H1 (cell line): ENCODE measurements at regions not wholly inside any gene's neighbourhood (a gene's known extent, or its start where the extent isn't known, plus 50 kb on each side); places are given as distances from the start of the nearest gene placed in this dataset.

Source experiments
- CTCF ChIA-PET: fragments of 300-600 bp; sonication (Branson Sonifier 250); formaldehyde crosslinking; loops from one replicate; lab custom pipeline; 2021; ENCODE audit not compliant: partially characterized antibody; lab: Charles Lee
- POLR2A ChIA-PET: fragments of 300-600 bp; sonication (Branson Sonifier 250); formaldehyde crosslinking; loops from one replicate; lab custom pipeline; 2021; ENCODE audit warnings: inconsistent platforms; ENCODE audit not compliant: partially characterized antibody; lab: Charles Lee
- DNase-seq, 2 experiments: peaks; one replicate each; pipeline versions ENCODE4 v3.0.0 to v3.0.0-alpha.2; 2010 to 2022; ENCODE audit warnings: low spot score in 2 of 2, low read depth in 1 of 2, mixed read lengths in 1 of 2
- FAIRE-seq: peaks from 2 replicates; lab custom pipeline; 2011; peaks lifted over from hg19 to GRCh38; lab: Jason Lieb, UNC
- H2AFZ ChIP-seq: 2 replicates; pipeline ENCODE4 v1.8.1; 2012; ENCODE audit warnings: low read length, inconsistent platforms
- H2AK5ac ChIP-seq: 2 replicates; pipeline ENCODE4 v1.6.1; 2013; ENCODE audit warnings: low read depth, low read length
- H2BK120ac ChIP-seq: replicated peaks from 2 replicates; pipeline ENCODE3; 2013; ENCODE audit warnings: low read depth, low read length, inconsistent platforms
- H2BK12ac ChIP-seq: 2 replicates; pipeline ENCODE4 v1.6.1; 2013; ENCODE audit warnings: low read depth, low read length
- H2BK15ac ChIP-seq: 2 replicates; pipeline ENCODE4 v1.6.1; 2013; ENCODE audit warnings: low read length
- H2BK20ac ChIP-seq: 2 replicates; pipeline ENCODE4 v1.6.1; 2013; ENCODE audit warnings: low read length
- H2BK5ac ChIP-seq: 2 replicates; pipeline ENCODE4 v1.6.1; 2013; ENCODE audit warnings: low read depth, low read length
- H3K14ac ChIP-seq: 2 replicates; pipeline ENCODE4 v1.6.1; 2013; ENCODE audit warnings: inconsistent platforms; ENCODE audit not compliant: insufficient read length
- H3K18ac ChIP-seq: 2 replicates; pipeline ENCODE4 v1.6.1; 2013; ENCODE audit warnings: low read length; ENCODE audit errors: extremely low read depth
- H3K23ac ChIP-seq: 2 replicates; pipeline ENCODE4 v1.6.1; 2013; ENCODE audit warnings: inconsistent platforms; ENCODE audit not compliant: insufficient read length
- H3K23me2 ChIP-seq: 2 replicates; pipeline ENCODE4 v1.6.1; 2013; ENCODE audit warnings: low read depth, low read length
- H3K27ac ChIP-seq: 2 replicates; pipeline ENCODE4 v1.6.1; 2011; ENCODE audit warnings: low read depth, low read length, inconsistent platforms
- H3K27me3 ChIP-seq, 4 experiments: replicated peaks in 1 of 4; 1 replicate in 1 of 4; 2 replicates in 3 of 4; pipeline versions ENCODE4 v1.6.1 to v1.8.1; 2011 to 2013; ENCODE audit warnings: low read length in 3 of 4, mild to moderate bottlenecking in 3 of 4, inconsistent platforms in 2 of 4, mixed read lengths in 2 of 4, moderate library complexity in 1 of 4; ENCODE audit not compliant: control insufficient read depth in 3 of 4, insufficient read depth in 3 of 4; ENCODE audit errors: extremely low read depth in 1 of 4
- H3K36me3 ChIP-seq, 4 experiments: 2 replicates each; pipeline versions ENCODE4 v1.6.1 to v1.8.1; 2011 to 2013; ENCODE audit warnings: mild to moderate bottlenecking in 4 of 4, low read length in 3 of 4, moderate library complexity in 2 of 4, control low read depth in 1 of 4, inconsistent platforms in 1 of 4; ENCODE audit not compliant: insufficient read depth in 4 of 4, control insufficient read depth in 2 of 4
- H3K4ac ChIP-seq: replicated peaks from 2 replicates; pipeline ENCODE3; 2013; ENCODE audit warnings: low read length, low read depth, mixed read lengths, inconsistent platforms; ENCODE audit not compliant: insufficient read length
- H3K4me1 ChIP-seq, 4 experiments: replicated peaks in 1 of 4; 1 replicate in 1 of 4; 2 replicates in 3 of 4; pipeline versions ENCODE4 v1.6.1 to v1.8.1; 2011 to 2013; ENCODE audit warnings: low read length in 3 of 4, inconsistent platforms in 2 of 4, mixed read lengths in 1 of 4; ENCODE audit not compliant: insufficient read depth in 4 of 4, control insufficient read depth in 3 of 4
- H3K4me2 ChIP-seq, 2 experiments: 2 replicates each; pipeline versions ENCODE4 v1.6.1 to v1.8.1; 2011 to 2013; ENCODE audit warnings: low read depth in 2 of 2, low read length in 2 of 2, control low read depth in 1 of 2, inconsistent platforms in 1 of 2, mild to moderate bottlenecking in 1 of 2; ENCODE audit not compliant: insufficient read depth in 1 of 2
- H3K4me3 ChIP-seq, 4 experiments: fragments of 200-600, 300-600 bp in 1 of 4; sonication (generic), shearing (Covaris generic), sonication (Bioruptor Twin) in 1 of 4; 2 replicates each; pipeline versions ENCODE4 v1.5.1 to v1.8.1; 2011 to 2016; ENCODE audit warnings: low read length in 4 of 4, low read depth in 3 of 4, control low read depth in 2 of 4, inconsistent platforms in 2 of 4, mild to moderate bottlenecking in 2 of 4, mixed read lengths in 1 of 4, moderate library complexity in 1 of 4; ENCODE audit not compliant: insufficient read depth in 2 of 4; ENCODE audit errors: extremely low read depth in 1 of 4
- H3K56ac ChIP-seq: replicated peaks from 2 replicates; pipeline ENCODE3; 2013; ENCODE audit warnings: low read depth, mild to moderate bottlenecking, mixed read lengths, low read length, inconsistent platforms; ENCODE audit not compliant: insufficient read length
- H3K79me1 ChIP-seq: 2 replicates; pipeline ENCODE4 v1.6.1; 2013; ENCODE audit warnings: low read depth, low read length, control low read depth
- H3K79me2 ChIP-seq, 2 experiments: 2 replicates each; pipeline versions ENCODE4 v1.6.1 to v1.8.1; 2012 to 2013; ENCODE audit warnings: low read length in 2 of 2, mild to moderate bottlenecking in 2 of 2, inconsistent platforms in 1 of 2; ENCODE audit not compliant: insufficient read depth in 2 of 2, control insufficient read depth in 1 of 2
- H3K9ac ChIP-seq, 4 experiments: replicated peaks in 1 of 4; 1 replicate in 1 of 4; 2 replicates in 3 of 4; pipeline versions ENCODE4 v1.6.1 to v1.8.1; 2011 to 2013; ENCODE audit warnings: low read depth in 3 of 4, low read length in 3 of 4, control low read depth in 2 of 4, mild to moderate bottlenecking in 2 of 4, moderate library complexity in 2 of 4, inconsistent platforms in 1 of 4; ENCODE audit errors: extremely low read depth in 1 of 4
- H3K9me3 ChIP-seq, 2 experiments: 2 replicates each; pipeline versions ENCODE4 v1.6.1 to v1.8.1; 2012 to 2013; ENCODE audit warnings: mild to moderate bottlenecking in 2 of 2, moderate library complexity in 2 of 2, control low read depth in 1 of 2, inconsistent platforms in 1 of 2, low read depth in 1 of 2, low read length in 1 of 2, mixed read lengths in 1 of 2; ENCODE audit not compliant: insufficient read depth in 2 of 2
- H4K20me1 ChIP-seq, 2 experiments: replicated peaks in 1 of 2; 2 replicates each; pipeline versions ENCODE3 to v1.8.1; 2011 to 2013; ENCODE audit warnings: inconsistent platforms in 2 of 2, low read length in 2 of 2, mild to moderate bottlenecking in 1 of 2; ENCODE audit not compliant: insufficient read depth in 2 of 2, control insufficient read depth in 1 of 2
- H4K5ac ChIP-seq: 2 replicates; pipeline ENCODE4 v1.6.1; 2013; ENCODE audit warnings: low read length, low read depth, mixed read lengths, inconsistent platforms; ENCODE audit not compliant: insufficient read length
- H4K8ac ChIP-seq: 2 replicates; pipeline ENCODE4 v1.8.0; 2013; ENCODE audit warnings: mild to moderate bottlenecking, moderate library complexity, low read length, inconsistent platforms; ENCODE audit not compliant: insufficient read depth; ENCODE audit errors: extremely low read depth
- H4K91ac ChIP-seq: replicated peaks from 2 replicates; pipeline ENCODE3; 2013; ENCODE audit warnings: low read length, mixed read lengths, inconsistent platforms; ENCODE audit not compliant: insufficient read length
- ATF3 ChIP-seq: IDR thresholded peaks from 2 replicates; pipeline ENCODE4 v1.6.1; 2011; ENCODE audit warnings: low read depth, mild to moderate bottlenecking, low read length; ENCODE audit not compliant: insufficient read depth
- CHD2 ChIP-seq: IDR thresholded peaks from 2 replicates; pipeline ENCODE4 v1.6.1; 2012; ENCODE audit warnings: low read length, improper control_type of control experiment
- CTCF ChIP-seq, 3 experiments: IDR thresholded peaks; 1 replicate in 2 of 3; 2 replicates in 1 of 3; pipeline versions ENCODE4 v1.5.1 to v1.6.1; 2011; ENCODE audit warnings: low read length in 3 of 3, mild to moderate bottlenecking in 3 of 3, inconsistent platforms in 2 of 3, low read depth in 1 of 3, moderate library complexity in 1 of 3; ENCODE audit not compliant: insufficient read depth in 1 of 3; ENCODE audit errors: control extremely low read depth in 1 of 3
- MAX ChIP-seq: IDR thresholded peaks from 2 replicates; pipeline ENCODE4 v1.6.1; 2012; ENCODE audit warnings: inconsistent platforms
- RAD21 ChIP-seq, 2 experiments: IDR thresholded peaks in 1 of 2; conservative IDR thresholded peaks in 1 of 2; 2 replicates each; pipeline ENCODE4 v1.6.1; 2011; ENCODE audit warnings: low read depth in 2 of 2, low read length in 2 of 2, improper control_type of control experiment in 1 of 2, inconsistent platforms in 1 of 2, mild to moderate bottlenecking in 1 of 2, moderate library complexity in 1 of 2
- WGBS, 2 experiments: shearing (Covaris generic) in 1 of 2; methylation state at CpG; one replicate each; pipeline versions ENCODE4 v1.1.6 to v1.1.7; 2013 to 2015; ENCODE audit warnings: low lambda C conversion rate in 2 of 2, mixed read lengths in 2 of 2, inconsistent platforms in 1 of 2, low coverage in 1 of 2, missing lambda C conversion rate in 1 of 2; ENCODE audit not compliant: insufficient replicate concordance in 2 of 2, insufficient coverage in 1 of 2, insufficient read length in 1 of 2; ENCODE audit errors: extremely low coverage in 1 of 2, missing lambda C conversion rate in 1 of 2; 5-methylcytosine and 5-hydroxymethylcytosine counted together

GRCh38 chr3:159818399-159818798 is 170.2 kb upstream of the IL12A start:
- Histone ChIP-seq H3K23me2 (no peaks in the 10 kb centered on the region), H3K36me3 (no peaks in the 10 kb centered on the region), H2BK120ac (no peak overlapping the region), H3K14ac (no peak overlapping the region), H4K8ac (no peak overlapping the region), H3K27me3 (no peaks in the 10 kb centered on the region), H3K4me2 (no peak overlapping the region), H4K5ac (no peak overlapping the region), H3K23ac (no peak overlapping the region), H3K79me2 (no peaks in the 10 kb centered on the region; a peak in 1 of 4 replicates), H3K9ac (no peak overlapping the region), H2BK20ac (no peak overlapping the region), H2BK12ac (no peak overlapping the region; the same call in 1 of the 2 replicates), H3K18ac (no peak overlapping the region), H3K4ac (no peak overlapping the region), H4K20me1 (no peaks in the 10 kb centered on the region), H2AK5ac (no peak overlapping the region), H3K9me3 (no peaks in the 10 kb centered on the region), H2BK15ac (0 out of 2 replicates have a peak overlapping the region, but pooled peaks have one; percentile 32), H3K27ac (no peak overlapping the region), H4K91ac (no peak overlapping the region), H3K4me1 (peaks cover 2 to 6% (median 3%) of the 10 kb centered on the region in 4 experiments; a peak in 5 of 7 replicates), H3K56ac (no peak overlapping the region), H3K79me1 (no peaks in the 10 kb centered on the region), H3K4me3 (no peak overlapping the region), H2BK5ac (no peak overlapping the region), H2AFZ (no peak overlapping the region)
- ChIA-PET CTCF (interaction anchor here (0.7 to 4.9 kb wide), 26 partner anchors 8 to 594 kb away, joined by 3 to 61 read pairs (median 4); partner anchors contain the start of gene IL12A), POLR2A (no interaction called here)
- no peak for FAIRE-seq
- TF ChIP-seq MAX (0 out of 2 replicates have a peak, but pooled peaks have one; percentile 28), CHD2 (no peak), RAD21 (IDR thresholded peaks at IDR 0.05 in 1 of 2, conservative IDR thresholded peaks at IDR 0.05 in 1 of 2; ENCODE audit: low read depth in 2 of 2, low read length in 2 of 2) (peak; percentile 73 to 84), ATF3 (no peak), CTCF (IDR thresholded peaks at IDR 0.05; ENCODE audit: control extremely low read depth in 1 of 3, insufficient read depth in 1 of 3, low read depth in 1 of 3, low read length in 3 of 3) (peak; percentile 51 to 73 (median 67))
- 56% methylated on average over 3 of the region's 3 CpGs; no CpG with 5 or more reads in 1 of the 2 experiments for WGBS, 2 experiments
- peak in 1 of 2 experiments; percentile 56 for DNase-seq
